ENCODE measurements at regions not wholly inside any gene's neighbourhood (a gene's known extent, or its start where the extent isn't known, plus 50 kb on each side); places are given as distances from the start of the nearest gene placed in this dataset.

DNA sequence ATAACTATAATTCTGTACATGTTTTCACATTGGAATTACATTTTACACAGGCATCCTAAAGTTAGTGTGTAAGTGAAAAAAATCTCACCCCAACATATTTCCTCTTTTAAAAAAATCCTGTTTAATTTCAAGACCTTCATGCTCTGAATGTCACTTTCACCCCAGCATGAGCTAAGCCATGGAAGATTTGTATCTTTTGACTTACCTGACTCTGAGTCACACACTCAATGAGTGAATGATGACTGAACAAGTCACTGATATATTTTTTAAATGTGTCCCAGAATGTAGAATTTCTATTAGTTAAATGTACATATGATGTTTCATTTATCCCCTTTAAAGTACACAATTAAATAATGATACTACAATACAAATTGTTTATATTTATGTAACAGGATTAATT is 199.9 kb upstream of the RBMS3 start:
- TF ChIP-seq NFRKB (IDR thresholded peaks at IDR 0.05): no peak
- no peak for TF ChIP-seq SP1 (IDR thresholded peaks at IDR 0.05)
- TF ChIP-seq, protein P1, sequence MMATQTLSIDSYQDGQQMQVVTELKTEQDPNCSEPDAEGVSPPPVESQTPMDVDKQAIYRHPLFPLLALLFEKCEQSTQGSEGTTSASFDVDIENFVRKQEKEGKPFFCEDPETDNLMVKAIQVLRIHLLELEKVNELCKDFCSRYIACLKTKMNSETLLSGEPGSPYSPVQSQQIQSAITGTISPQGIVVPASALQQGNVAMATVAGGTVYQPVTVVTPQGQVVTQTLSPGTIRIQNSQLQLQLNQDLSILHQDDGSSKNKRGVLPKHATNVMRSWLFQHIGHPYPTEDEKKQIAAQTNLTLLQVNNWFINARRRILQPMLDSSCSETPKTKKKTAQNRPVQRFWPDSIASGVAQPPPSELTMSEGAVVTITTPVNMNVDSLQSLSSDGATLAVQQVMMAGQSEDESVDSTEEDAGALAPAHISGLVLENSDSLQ (IDR thresholded peaks at IDR 0.05): no peak
- TF ChIP-seq ZNF384 (IDR thresholded peaks at IDR 0.05): no peak
- TF ChIP-seq ELF4 (IDR thresholded peaks at IDR 0.05): no peak
- TF ChIP-seq SUZ12 (IDR thresholded peaks at IDR 0.05): no peak
- TF ChIP-seq FOXK2 (IDR thresholded peaks at IDR 0.05): no peak
- no peak for TF ChIP-seq FOXM1 (IDR thresholded peaks at IDR 0.05; ENCODE audit: borderline replicate concordance)
- TF ChIP-seq BHLHE40 (IDR thresholded peaks at IDR 0.05; ENCODE audit: borderline replicate concordance): no peak

Measured in HEK293T (cell line).